Epithelial cell of proximal tubule (primary cell): ENCODE measurements at regions not wholly inside any gene's neighbourhood (a gene's known extent, or its start where the extent isn't known, plus 50 kb on each side); places are given as distances from the start of the nearest gene placed in this dataset.
"Not testable (repeated sequence)": the region's sequence is repeated elsewhere in the genome, so short reads cannot be mapped to it uniquely, and the experiment has no call there.

Experiments used
- DNase-seq: peaks from one replicate; pipeline ENCODE4 v3.0.0-alpha.2; 2011; ENCODE audit warnings: low read depth
- H3K4me3 ChIP-seq: 2 replicates; pipeline ENCODE4 v1.5.1; 2011; ENCODE audit warnings: low read depth, mild to moderate bottlenecking, low read length
- CTCF ChIP-seq: conservative IDR thresholded peaks from 2 replicates; pipeline ENCODE4 v1.5.1; 2012; ENCODE audit warnings: low read depth, mild to moderate bottlenecking, low read length

- TF ChIP-seq CTCF = no peak
- no peak overlapping the region for H3K4me3 ChIP-seq
- no peak for DNase-seq
Measured at GRCh38 chr1:188719735-188720134, 1757.9 kb downstream of the BRINP3 start.

- no peak overlapping the region for H3K4me3 ChIP-seq
- no peak for TF ChIP-seq CTCF
- no peak for DNase-seq
Measured at GRCh38 chr1:188723332-188724020, 1754.2 kb downstream of the BRINP3 start.

GRCh38 chr1:188729039-188729438, 1748.6 kb downstream of the BRINP3 start:
- no peak for TF ChIP-seq CTCF
- no peak overlapping the region for H3K4me3 ChIP-seq
- no peak for DNase-seq

- no peak for DNase-seq
Measured at GRCh38 chr1:188735567-188735966, 1742.1 kb downstream of the BRINP3 start.

GRCh38 chr1:188749275-188749674, 1728.4 kb downstream of the BRINP3 start:
- not testable (repeated sequence) for DNase-seq, H3K4me3 ChIP-seq

More at GRCh38 chr1:188735567-188735966, 1742.1 kb downstream of the BRINP3 start:
- no peak for TF ChIP-seq CTCF
- H3K4me3 ChIP-seq = no peak overlapping the region

- DNase-seq, H3K4me3 ChIP-seq: not testable (repeated sequence)
Measured at GRCh38 chr1:188752027-188752426, 1725.6 kb downstream of the BRINP3 start.

- H3K4me3 ChIP-seq, DNase-seq: not testable (repeated sequence)
Measured at GRCh38 chr1:188757747-188758146, 1719.9 kb downstream of the BRINP3 start.

- no peak for DNase-seq
- no peak overlapping the region for H3K4me3 ChIP-seq
- no peak for TF ChIP-seq CTCF
Measured at GRCh38 chr1:188761226-188761625, 1716.4 kb downstream of the BRINP3 start.

- TF ChIP-seq CTCF = no peak
- DNase-seq = no peak
- no peak overlapping the region for H3K4me3 ChIP-seq
Measured at GRCh38 chr1:188762166-188762743, 1715.4 kb downstream of the BRINP3 start.
